ENCODE measurements at regions not wholly inside any gene's neighbourhood (a gene's known extent, or its start where the extent isn't known, plus 50 kb on each side); places are given as distances from the start of the nearest gene placed in this dataset.

DNA sequence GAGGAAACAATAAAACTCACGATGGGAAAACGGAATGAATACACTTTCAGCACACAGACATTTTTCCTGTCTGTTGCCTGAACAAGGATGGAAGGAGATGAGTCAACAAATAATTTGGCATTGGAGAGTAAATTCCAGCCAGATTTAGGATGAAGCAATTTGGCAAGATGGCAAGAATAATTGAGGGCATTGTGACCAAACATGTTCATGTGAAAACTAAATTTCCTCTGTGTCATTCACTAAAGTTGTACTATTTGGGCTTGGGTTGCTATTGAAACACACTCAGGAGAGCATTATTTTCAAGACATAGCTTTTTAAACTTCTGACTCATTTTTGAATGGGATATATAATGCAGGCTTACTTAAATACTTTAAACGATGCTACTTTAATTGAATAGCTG lies 1614.4 kb downstream of the PCDH19 start:
- Histone ChIP-seq H3K36me3 (ENCODE audit: control insufficient read depth, insufficient read depth, low read length) (no peaks in the 10 kb centered on the region), H3K27me3 (ENCODE audit: control insufficient read depth, insufficient read depth, low read length) (no peaks in the 10 kb centered on the region), H3K4me3 (ENCODE audit: low read depth, low read length) (no peak overlapping the region)
- peak; percentile 23 for DNase-seq (ENCODE audit: low read depth)
- TF ChIP-seq, protein P1, sequence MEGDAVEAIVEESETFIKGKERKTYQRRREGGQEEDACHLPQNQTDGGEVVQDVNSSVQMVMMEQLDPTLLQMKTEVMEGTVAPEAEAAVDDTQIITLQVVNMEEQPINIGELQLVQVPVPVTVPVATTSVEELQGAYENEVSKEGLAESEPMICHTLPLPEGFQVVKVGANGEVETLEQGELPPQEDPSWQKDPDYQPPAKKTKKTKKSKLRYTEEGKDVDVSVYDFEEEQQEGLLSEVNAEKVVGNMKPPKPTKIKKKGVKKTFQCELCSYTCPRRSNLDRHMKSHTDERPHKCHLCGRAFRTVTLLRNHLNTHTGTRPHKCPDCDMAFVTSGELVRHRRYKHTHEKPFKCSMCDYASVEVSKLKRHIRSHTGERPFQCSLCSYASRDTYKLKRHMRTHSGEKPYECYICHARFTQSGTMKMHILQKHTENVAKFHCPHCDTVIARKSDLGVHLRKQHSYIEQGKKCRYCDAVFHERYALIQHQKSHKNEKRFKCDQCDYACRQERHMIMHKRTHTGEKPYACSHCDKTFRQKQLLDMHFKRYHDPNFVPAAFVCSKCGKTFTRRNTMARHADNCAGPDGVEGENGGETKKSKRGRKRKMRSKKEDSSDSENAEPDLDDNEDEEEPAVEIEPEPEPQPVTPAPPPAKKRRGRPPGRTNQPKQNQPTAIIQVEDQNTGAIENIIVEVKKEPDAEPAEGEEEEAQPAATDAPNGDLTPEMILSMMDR (IDR thresholded peaks at IDR 0.05; ENCODE audit: insufficient read depth, low read length, severe bottlenecking): no peak
- FAIRE-seq: no peak

DNA sequence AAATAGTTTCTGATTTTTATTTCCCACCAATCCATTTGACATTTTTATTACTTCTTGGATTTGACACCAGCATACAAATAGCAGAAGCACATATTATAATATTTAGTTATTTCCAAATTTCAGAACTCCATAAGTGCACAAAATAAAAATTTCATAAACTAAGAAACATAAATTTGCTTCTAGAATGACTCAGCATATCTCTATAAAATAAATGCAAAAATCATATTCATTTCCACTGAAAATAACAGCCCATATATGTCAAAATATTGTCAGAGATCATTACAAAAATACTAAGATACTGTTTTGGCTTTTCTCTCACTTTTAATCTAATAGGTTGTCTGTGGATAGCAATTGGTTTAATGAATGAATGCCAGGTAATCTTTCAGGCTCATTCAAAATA lies 1654.2 kb downstream of the PCDH19 start:
- H3K27me3 ChIP-seq (ENCODE audit: control insufficient read depth, insufficient read depth, low read length): no peaks in the 10 kb centered on the region
- no peak for FAIRE-seq
- TF ChIP-seq, protein P1 (IDR thresholded peaks at IDR 0.05; ENCODE audit: insufficient read depth, low read length, severe bottlenecking): no peak
- DNase-seq (ENCODE audit: low read depth): no peak
- H3K36me3 ChIP-seq (ENCODE audit: control insufficient read depth, insufficient read depth, low read length): no peaks in the 10 kb centered on the region
- no peak overlapping the region for H3K4me3 ChIP-seq (ENCODE audit: low read depth, low read length)

DNA sequence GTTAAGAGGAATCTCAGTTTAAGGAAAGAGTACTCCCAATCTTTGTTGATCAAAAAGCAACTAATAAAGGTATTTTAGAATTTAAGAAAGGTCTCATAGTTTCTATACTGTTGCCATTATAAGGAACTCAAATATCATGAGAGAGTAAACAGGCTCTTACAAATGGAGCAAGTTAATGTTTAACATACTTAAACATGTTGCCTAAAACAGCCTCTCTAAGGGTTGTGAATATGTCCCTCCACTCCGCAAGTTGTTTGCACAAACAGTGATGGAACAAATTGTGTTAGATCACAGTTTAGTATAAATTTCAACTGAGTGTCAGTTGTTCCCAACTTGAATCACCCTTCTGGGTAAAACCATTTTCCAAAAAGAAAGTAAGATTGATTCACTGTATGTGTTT lies 1678.3 kb downstream of the PCDH19 start:
- H3K27me3 ChIP-seq (ENCODE audit: control insufficient read depth, insufficient read depth, low read length): no peaks in the 10 kb centered on the region
- TF ChIP-seq, protein P1 (IDR thresholded peaks at IDR 0.05; ENCODE audit: insufficient read depth, low read length, severe bottlenecking): no peak
- no peak for FAIRE-seq
- H3K4me3 ChIP-seq (ENCODE audit: low read depth, low read length): no peak overlapping the region
- no peak for DNase-seq (ENCODE audit: low read depth)
- no peaks in the 10 kb centered on the region for H3K36me3 ChIP-seq (ENCODE audit: control insufficient read depth, insufficient read depth, low read length)

DNA sequence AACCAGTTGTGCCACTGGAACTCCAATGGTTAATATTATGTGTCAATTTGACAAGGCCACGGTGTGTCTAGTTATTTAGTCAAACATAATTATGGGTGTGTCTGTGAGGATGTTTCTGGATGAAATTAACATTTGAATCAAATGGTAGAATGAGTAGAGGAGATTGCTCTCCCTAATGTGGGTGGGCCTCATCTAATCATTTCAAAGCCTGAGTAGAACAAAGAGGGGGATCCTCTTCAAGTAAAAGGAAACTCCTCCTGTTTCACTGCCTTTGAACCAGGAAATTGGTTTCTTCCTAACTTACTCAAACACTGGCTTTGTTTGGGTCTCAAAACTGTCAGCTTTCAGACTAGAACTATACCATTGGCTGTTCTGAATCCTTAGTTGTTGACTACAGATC lies 1692.1 kb downstream of the PCDH19 start:
- TF ChIP-seq, protein P1 (IDR thresholded peaks at IDR 0.05; ENCODE audit: insufficient read depth, low read length, severe bottlenecking): no peak
- no peak for FAIRE-seq
- no peak overlapping the region for H3K4me3 ChIP-seq (ENCODE audit: low read depth, low read length)
- no peak for DNase-seq (ENCODE audit: low read depth)
- no peaks in the 10 kb centered on the region for H3K27me3 ChIP-seq (ENCODE audit: control insufficient read depth, insufficient read depth, low read length)
- H3K36me3 ChIP-seq (ENCODE audit: control insufficient read depth, insufficient read depth, low read length): no peaks in the 10 kb centered on the region
